GM19351 (cell line): ENCODE measurements at regions not wholly inside any gene's neighbourhood (a gene's known extent, or its start where the extent isn't known, plus 50 kb on each side); places are given as distances from the start of the nearest gene placed in this dataset.

Experiments used
- ATAC-seq: cut with Tn5 transposase; IDR thresholded peaks from one replicate; pipeline ENCODE4 v1.9.1; 2021; ENCODE audit warnings: mild to moderate bottlenecking, moderate library complexity; ENCODE audit not compliant: unreplicated experiment

- no peak for ATAC-seq
Measured at GRCh38 chr20:50311308-50312001, 120.8 kb downstream of the CEBPB start.

GRCh38 chr20:50312002-50312681, 121.5 kb downstream of the CEBPB start:
- no peak for ATAC-seq

GRCh38 chr20:50312682-50313521, 122.3 kb downstream of the CEBPB start:
- no peak for ATAC-seq

- no peak for ATAC-seq
Measured at GRCh38 chr20:50313522-50313820, 122.8 kb downstream of the CEBPB start.

DNA sequence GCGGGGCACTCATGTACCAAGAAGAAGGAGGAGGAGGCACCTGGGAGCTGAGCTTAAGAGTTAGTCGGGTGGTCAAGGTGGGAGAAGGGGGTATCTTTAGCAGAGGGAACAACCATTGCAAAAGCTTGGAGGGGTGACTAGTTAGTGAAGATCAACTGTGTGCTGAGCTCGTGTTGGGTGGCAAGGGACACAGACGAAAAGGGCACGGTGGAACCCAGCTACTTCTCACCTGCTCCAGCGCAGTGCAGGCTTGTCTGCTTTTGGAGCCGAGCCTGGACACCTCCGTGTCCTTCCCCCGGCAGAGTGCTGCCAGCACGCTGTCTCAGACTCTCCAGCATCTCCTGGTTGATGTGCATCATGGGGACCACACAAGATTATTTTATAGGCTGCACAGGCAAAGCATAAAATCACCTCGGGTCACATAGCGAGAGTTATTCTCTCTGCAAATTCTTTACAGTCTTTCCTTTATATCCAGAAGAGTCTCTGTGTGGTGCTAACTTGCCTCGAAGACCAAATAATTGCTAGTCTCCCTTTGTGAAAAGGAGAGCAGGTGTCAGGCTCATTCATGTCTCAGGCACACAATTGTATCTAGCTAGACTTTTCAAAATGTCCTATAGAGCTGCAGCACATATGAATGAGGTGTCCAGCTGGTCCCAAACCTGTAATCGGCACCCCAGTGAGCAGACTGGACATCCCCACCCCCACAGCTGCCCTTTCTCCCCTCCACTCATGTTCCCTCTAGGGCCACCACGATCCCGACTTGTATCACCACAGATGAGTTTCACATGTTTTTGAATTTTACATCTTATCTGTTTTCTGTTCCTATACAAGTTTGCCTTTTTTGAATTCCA, 123.4 kb downstream of the CEBPB start:
- ATAC-seq: no peak

- ATAC-seq: no peak
Measured at GRCh38 chr20:50314678-50315335, 124.2 kb downstream of the CEBPB start.

GRCh38 chr20:50315586-50316551, 125.2 kb downstream of the CEBPB start:
- no peak for ATAC-seq

DNA sequence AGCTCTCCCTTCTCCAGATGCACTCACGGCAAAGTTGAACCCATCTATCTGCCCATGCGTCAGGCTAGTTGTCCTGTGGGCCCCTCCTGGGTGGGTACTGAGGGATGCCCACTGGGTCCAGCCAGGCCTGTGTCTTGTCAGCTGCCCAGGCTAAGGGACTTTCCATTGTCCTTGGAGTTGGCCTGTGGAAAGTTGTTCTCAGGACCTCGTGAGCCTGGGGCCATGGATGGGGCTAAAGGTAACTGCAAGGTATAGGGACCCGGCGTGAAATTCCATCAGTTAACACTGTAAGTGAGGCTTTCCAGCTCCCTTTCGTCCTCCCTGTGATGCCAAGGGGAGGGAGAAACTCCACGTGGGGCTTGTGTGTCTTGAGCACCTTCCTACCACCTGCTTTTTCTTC, 126.5 kb downstream of the CEBPB start:
- no peak for ATAC-seq

GRCh38 chr20:50317609-50318008, 127.0 kb downstream of the CEBPB start:
- no peak for ATAC-seq

- no peak for ATAC-seq
Measured at GRCh38 chr20:50318710-50319109, 128.1 kb downstream of the CEBPB start.

DNA sequence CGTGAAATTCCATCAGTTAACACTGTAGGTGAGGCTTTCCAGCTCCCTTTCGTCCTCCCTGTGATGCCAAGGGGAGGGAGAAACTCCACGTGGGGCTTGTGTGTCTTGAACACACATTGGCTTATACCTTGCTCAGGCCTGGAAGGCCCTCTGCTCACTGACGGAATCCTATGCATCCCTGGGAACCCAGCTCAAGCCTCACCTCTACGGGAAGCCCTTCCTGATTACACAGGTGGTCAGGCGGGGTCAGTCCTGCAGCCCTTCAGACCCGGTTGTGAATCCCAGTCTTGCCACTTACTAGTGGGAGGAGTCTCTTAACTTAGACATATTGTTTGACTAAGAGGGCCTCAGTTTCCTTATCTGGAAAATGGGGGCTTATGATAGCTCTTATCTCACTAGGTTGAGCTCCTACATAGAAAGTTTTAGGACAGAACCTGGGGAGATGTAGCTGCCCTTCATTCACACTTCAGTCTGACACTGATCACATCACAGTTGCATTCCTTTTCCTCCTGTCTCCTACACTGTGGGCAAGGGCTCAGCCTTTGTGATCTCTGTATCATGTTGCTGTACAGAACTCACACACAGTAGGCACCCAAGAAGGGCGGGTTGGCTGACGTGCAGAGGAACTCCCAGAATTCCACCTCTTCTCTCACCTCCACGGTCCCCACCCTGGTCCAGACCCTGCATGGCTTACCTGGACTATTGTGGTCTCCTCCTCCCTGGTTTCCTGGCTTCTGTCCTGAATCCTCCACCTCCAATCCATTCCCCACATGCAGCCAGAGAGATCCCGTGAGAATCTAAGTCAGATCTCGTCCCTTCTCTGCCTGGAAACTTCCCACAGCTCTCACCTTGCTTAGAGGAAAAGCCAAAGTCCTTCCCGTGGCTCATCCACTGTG, 129.6 kb downstream of the CEBPB start:
- ATAC-seq: no peak

GRCh38 chr20:50320901-50321796, 130.5 kb downstream of the CEBPB start:
- no peak for ATAC-seq

DNA sequence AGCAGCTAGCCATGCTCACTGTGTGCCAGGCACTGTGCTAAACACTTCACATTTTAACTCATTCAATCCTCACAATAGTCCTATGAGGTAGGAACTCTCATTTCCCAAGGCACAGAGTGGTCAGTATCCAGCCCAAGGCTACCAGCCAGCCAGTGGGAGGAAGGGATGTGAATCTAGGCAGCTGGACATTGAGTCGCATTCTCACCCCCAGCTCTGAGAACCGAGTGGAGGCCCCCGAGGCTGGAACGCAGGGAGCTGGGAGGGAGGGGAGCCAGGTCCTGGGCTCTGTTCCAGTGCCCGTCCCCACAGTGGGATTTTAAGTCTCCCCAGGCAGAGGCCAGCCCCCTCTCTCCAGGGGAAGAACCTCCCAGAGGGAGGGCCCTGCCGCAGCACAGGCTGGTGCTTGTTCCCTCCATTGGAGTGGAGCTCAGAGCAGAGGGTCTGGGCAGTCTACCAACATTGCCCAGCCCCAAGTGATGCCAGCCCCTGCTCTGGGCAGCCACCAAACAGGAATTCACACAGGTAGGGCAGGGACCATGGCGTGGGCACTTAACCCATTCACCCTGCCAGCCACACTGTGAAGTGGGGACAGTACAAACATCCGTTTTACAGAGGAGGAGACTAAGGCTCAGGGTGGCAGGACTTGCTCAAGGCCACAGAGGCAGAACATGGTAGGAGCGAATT, 131.3 kb downstream of the CEBPB start:
- no peak for ATAC-seq

GRCh38 chr20:50322703-50323131, 132.1 kb downstream of the CEBPB start:
- no peak for ATAC-seq

DNA sequence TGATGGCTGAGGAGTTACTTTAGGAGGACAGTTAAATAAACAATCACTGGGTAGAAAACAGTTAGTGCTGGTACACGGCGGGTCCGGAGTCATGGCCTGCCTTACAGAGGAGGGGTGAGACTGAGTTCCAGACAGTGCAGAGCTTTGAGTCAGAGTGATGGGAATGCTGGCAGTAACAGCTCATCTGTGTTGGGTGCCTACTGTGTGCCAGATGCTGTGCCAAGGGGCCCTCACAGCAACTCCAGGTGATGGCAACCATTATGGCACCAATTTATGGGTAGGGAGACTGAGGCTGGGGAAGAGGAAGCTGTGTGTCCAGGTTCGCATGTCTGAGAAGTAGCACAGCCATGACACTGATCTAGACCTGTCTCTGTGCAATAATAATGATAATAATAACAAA, 132.6 kb downstream of the CEBPB start:
- ATAC-seq: no peak
